Testis (tissue), 2 donors: ENCODE measurements at regions not wholly inside any gene's neighbourhood (a gene's known extent, or its start where the extent isn't known, plus 50 kb on each side); places are given as distances from the start of the nearest gene placed in this dataset.

ENCODE experiments used
- DNase-seq: peaks from one replicate; pipeline ENCODE4 v3.0.0-alpha.2; 2019
- H3K27ac ChIP-seq, 2 donors: fragments of 200-600 bp; sonication (generic); one replicate each; pipeline ENCODE4 v1.5.1; 2019
- H3K27me3 ChIP-seq: fragments of 200-600 bp; sonication (generic); one replicate; pipeline ENCODE4 v1.5.1; 2019
- H3K36me3 ChIP-seq: fragments of 200-600 bp; sonication (generic); one replicate; pipeline ENCODE4 v1.5.1; 2017; ENCODE audit warnings: low read depth; ENCODE audit errors: missing control alignments
- H3K4me1 ChIP-seq: fragments of 200-600 bp; sonication (generic); one replicate; pipeline ENCODE4 v1.5.1; 2019
- H3K4me3 ChIP-seq, 2 donors: fragments of 200-600 bp; sonication (generic); one replicate each; pipeline ENCODE4 v1.5.1; 2017 to 2019
- H3K9me3 ChIP-seq: fragments of 200-600 bp; sonication (generic); one replicate; pipeline ENCODE4 v1.5.1; 2017
- CTCF ChIP-seq, 3 experiments: fragments of 450-650 bp in 2 of 3; fragments of 200-600 bp in 1 of 3; sonication (generic) in 1 of 3; IDR thresholded peaks; one replicate each; pipeline ENCODE4 v1.5.1; 2016 to 2019; ENCODE audit warnings: antibody characterized with exemption in 3 of 3, mild to moderate bottlenecking in 2 of 3, moderate library complexity in 1 of 3
- POLR2A ChIP-seq: fragments of 450-650 bp; IDR thresholded peaks from one replicate; pipeline ENCODE4 v1.6.1; 2017; ENCODE audit warnings: antibody characterized with exemption, mild to moderate bottlenecking, moderate library complexity
- whole genome bisulfite sequencing, 2 donors: methylation state at CpG; one replicate each; pipeline ENCODE4 v1.1.5; 2018; 5-methylcytosine and 5-hydroxymethylcytosine counted together
- intact Hi-C: fragments of 100-400 bp; cut with DNase I; formaldehyde crosslinking; loops from one replicate; pipeline ENCODE4 v1.15.1; 2023; ENCODE audit warnings: low total_unique reads

GRCh38 chrX:155761185-155761584, 120.0 kb upstream of the VAMP7 start:
- TF ChIP-seq POLR2A: no peak
- TF ChIP-seq CTCF (IDR thresholded peaks at IDR 0.05): no peak
- Histone ChIP-seq H3K36me3 (no peaks in the 10 kb centered on the region), H3K27me3 (no peaks in the 10 kb centered on the region), H3K4me3 (no peak overlapping the region), H3K4me1 (no peaks in the 10 kb centered on the region), H3K27ac (no peak overlapping the region), H3K9me3 (no peaks in the 10 kb centered on the region)
- no peak for DNase-seq
- intact Hi-C loops: no loop called here

- no peak for DNase-seq
These were observed 123.9 kb upstream of the VAMP7 start for GRCh38 chrX:155757046-155757759.

GRCh38 chrX:155755706-155756337, 125.3 kb upstream of the VAMP7 start:
- DNase-seq: no peak
- intact Hi-C loops: no loop called here
- no peaks in the 10 kb centered on the region for H3K4me1 ChIP-seq

More at GRCh38 chrX:155757046-155757759, 123.9 kb upstream of the VAMP7 start:
- Histone ChIP-seq H3K27ac (no peak overlapping the region), H3K27me3 (no peaks in the 10 kb centered on the region), H3K9me3 (no peaks in the 10 kb centered on the region), H3K4me3 (no peak overlapping the region), H3K36me3 (no peaks in the 10 kb centered on the region), H3K4me1 (no peaks in the 10 kb centered on the region)
- intact Hi-C loops: no loop called here
- TF ChIP-seq POLR2A: no peak
- no peak for TF ChIP-seq CTCF (IDR thresholded peaks at IDR 0.05)
- WGBS, 2 donors: 70 to 81% methylated on average over 3 of the region's 3 CpGs

GRCh38 chrX:155751131-155751530, 130.0 kb upstream of the VAMP7 start:
- Histone ChIP-seq H3K9me3 (no peaks in the 10 kb centered on the region), H3K27me3 (no peaks in the 10 kb centered on the region), H3K27ac (no peak overlapping the region), H3K4me3 (no peak overlapping the region), H3K4me1 (no peaks in the 10 kb centered on the region), H3K36me3 (no peaks in the 10 kb centered on the region)
- TF ChIP-seq CTCF (IDR thresholded peaks at IDR 0.05): no peak
- no peak for TF ChIP-seq POLR2A
- DNase-seq: no peak
- intact Hi-C loops: no loop called here

More at GRCh38 chrX:155755706-155756337, 125.3 kb upstream of the VAMP7 start:
- Histone ChIP-seq H3K27ac (no peak overlapping the region), H3K36me3 (no peaks in the 10 kb centered on the region), H3K4me3 (no peak overlapping the region), H3K27me3 (no peaks in the 10 kb centered on the region), H3K9me3 (no peaks in the 10 kb centered on the region)
- no peak for TF ChIP-seq POLR2A
- no peak for TF ChIP-seq CTCF (IDR thresholded peaks at IDR 0.05)

- Histone ChIP-seq H3K9me3 (no peaks in the 10 kb centered on the region), H3K27me3 (no peaks in the 10 kb centered on the region), H3K4me1 (peaks cover 8% of the 10 kb centered on the region), H3K36me3 (no peaks in the 10 kb centered on the region), H3K27ac (no peak overlapping the region), H3K4me3 (no peak overlapping the region)
- no peak for DNase-seq
- no peak for TF ChIP-seq CTCF (IDR thresholded peaks at IDR 0.05)
- TF ChIP-seq POLR2A: no peak
- 52 to 60% methylated on average over 3 of the region's 3 CpGs for WGBS, 2 donors
- intact Hi-C loops: no loop called here
These were observed 133.6 kb upstream of the VAMP7 start for GRCh38 chrX:155747520-155747919.
